Breast epithelium (tissue), 4 donors: ENCODE measurements at regions not wholly inside any gene's neighbourhood (a gene's known extent, or its start where the extent isn't known, plus 50 kb on each side); places are given as distances from the start of the nearest gene placed in this dataset.

ENCODE experiments used
- DNase-seq, 2 donors: peaks; one replicate each; pipeline ENCODE4 v3.0.0-alpha.2; 2019; ENCODE audit warnings: low spot score in 2 of 2
- H3K27ac ChIP-seq, 2 donors: fragments of 200-600 bp; sonication (generic) in 1 of 2; one replicate each; pipeline ENCODE4 v1.5.1; 2016 to 2019; ENCODE audit warnings: mild to moderate bottlenecking in 1 of 2
- H3K27me3 ChIP-seq, 2 donors: fragments of 200-600 bp; sonication (generic) in 1 of 2; one replicate each; pipeline versions ENCODE4 v1.5.1 to v1.6.0; 2017 to 2019; ENCODE audit warnings: control low read depth in 1 of 2, mild to moderate bottlenecking in 1 of 2
- H3K36me3 ChIP-seq: fragments of 200-600 bp; one replicate; pipeline ENCODE4 v1.5.1; 2019
- H3K4me1 ChIP-seq, 2 donors: fragments of 200-600 bp; sonication (generic); one replicate each; pipeline ENCODE4 v1.5.1; 2016 to 2019; ENCODE audit warnings: control low read depth in 1 of 2
- H3K4me3 ChIP-seq, 3 donors: fragments of 200-600 bp; sonication (generic); 1 replicate in 2 of 3; 2 replicates in 1 of 3; pipeline ENCODE4 v1.5.1; 2016 to 2019; ENCODE audit warnings: mild to moderate bottlenecking in 3 of 3, moderate library complexity in 2 of 3
- H3K9me3 ChIP-seq, 2 donors: fragments of 200-600 bp; sonication (generic) in 1 of 2; one replicate each; pipeline ENCODE4 v1.5.1; 2016 to 2019; ENCODE audit warnings: control low read depth in 1 of 2
- CTCF ChIP-seq, 3 donors: fragments of 450-650 bp; IDR thresholded peaks; one replicate each; pipeline ENCODE4 v1.5.1; 2016 to 2017; ENCODE audit warnings: antibody characterized with exemption in 3 of 3, mild to moderate bottlenecking in 3 of 3, moderate library complexity in 3 of 3
- POLR2A ChIP-seq: fragments of 450-650 bp; IDR thresholded peaks from one replicate; pipeline ENCODE4 v1.6.1; 2016; ENCODE audit warnings: antibody characterized with exemption, mild to moderate bottlenecking, moderate library complexity
- POLR2AphosphoS5 ChIP-seq, 3 donors: sonication (generic); formaldehyde crosslinking; IDR thresholded peaks; one replicate each; pipeline ENCODE4 v1.6.1; 2017; ENCODE audit warnings: antibody characterized with exemption in 3 of 3
- intact Hi-C: fragments of 100-400 bp; cut with DNase I; formaldehyde crosslinking; loops from one replicate; pipeline ENCODE4 v1.15.1; 2023; ENCODE audit warnings: low total_unique reads

GRCh38 chr6:164022632-164023031 is 608.1 kb downstream of the QKI start:
- Histone ChIP-seq H3K4me3 (no peak overlapping the region), H3K27ac (no peak overlapping the region), H3K36me3 (no peaks in the 10 kb centered on the region), H3K27me3 (no peaks in the 10 kb centered on the region), H3K4me1 (no peaks in the 10 kb centered on the region), H3K9me3 (no peaks in the 10 kb centered on the region)
- intact Hi-C loops: no loop called here
- TF ChIP-seq POLR2A: no peak
- no peak for TF ChIP-seq POLR2AphosphoS5 (IDR thresholded peaks at IDR 0.05)
- TF ChIP-seq CTCF (IDR thresholded peaks at IDR 0.05): no peak
- no peak for DNase-seq

GRCh38 chr6:164021589-164022250 is 607.2 kb downstream of the QKI start:
- Histone ChIP-seq H3K4me3 (no peak overlapping the region), H3K4me1 (no peaks in the 10 kb centered on the region)
- intact Hi-C loops: no loop called here

GRCh38 chr6:164020142-164020541 is 605.6 kb downstream of the QKI start:
- intact Hi-C loops: no loop called here

More at GRCh38 chr6:164021589-164022250, 607.2 kb downstream of the QKI start:
- Histone ChIP-seq H3K27me3 (no peaks in the 10 kb centered on the region), H3K27ac (no peak overlapping the region), H3K9me3 (no peaks in the 10 kb centered on the region), H3K36me3 (no peaks in the 10 kb centered on the region)
- TF ChIP-seq POLR2AphosphoS5 (IDR thresholded peaks at IDR 0.05): no peak
- TF ChIP-seq POLR2A: no peak
- no peak for TF ChIP-seq CTCF (IDR thresholded peaks at IDR 0.05)
- DNase-seq: no peak

GRCh38 chr6:164018133-164018532 is 603.6 kb downstream of the QKI start:
- Histone ChIP-seq H3K36me3 (no peaks in the 10 kb centered on the region), H3K4me3 (no peak overlapping the region), H3K9me3 (no peaks in the 10 kb centered on the region), H3K4me1 (no peaks in the 10 kb centered on the region), H3K27me3 (no peaks in the 10 kb centered on the region), H3K27ac (no peak overlapping the region)
- DNase-seq: no peak
- intact Hi-C loops: no loop called here
- no peak for TF ChIP-seq POLR2A
- no peak for TF ChIP-seq POLR2AphosphoS5 (IDR thresholded peaks at IDR 0.05)
- TF ChIP-seq CTCF (IDR thresholded peaks at IDR 0.05): no peak

More at GRCh38 chr6:164020142-164020541, 605.6 kb downstream of the QKI start:
- Histone ChIP-seq H3K27me3 (no peaks in the 10 kb centered on the region), H3K4me1 (no peaks in the 10 kb centered on the region), H3K36me3 (no peaks in the 10 kb centered on the region), H3K4me3 (no peak overlapping the region), H3K27ac (no peak overlapping the region), H3K9me3 (no peaks in the 10 kb centered on the region)
- no peak for DNase-seq
- TF ChIP-seq CTCF (IDR thresholded peaks at IDR 0.05): no peak
- TF ChIP-seq POLR2A: no peak
- TF ChIP-seq POLR2AphosphoS5 (IDR thresholded peaks at IDR 0.05): no peak

GRCh38 chr6:164016056-164016455 is 601.5 kb downstream of the QKI start:
- H3K4me3 ChIP-seq: no peak overlapping the region
- no peaks in the 10 kb centered on the region for H3K4me1 ChIP-seq
- H3K27ac ChIP-seq: no peak overlapping the region
- TF ChIP-seq POLR2AphosphoS5 (IDR thresholded peaks at IDR 0.05): no peak
- TF ChIP-seq POLR2A: no peak
- no peak for TF ChIP-seq CTCF (IDR thresholded peaks at IDR 0.05)
- H3K36me3 ChIP-seq: no peaks in the 10 kb centered on the region
- intact Hi-C loops: no loop called here
- H3K27me3 ChIP-seq: no peaks in the 10 kb centered on the region
- no peaks in the 10 kb centered on the region for H3K9me3 ChIP-seq
- DNase-seq: no peak
